ENCODE measurements at regions not wholly inside any gene's neighbourhood (a gene's known extent, or its start where the extent isn't known, plus 50 kb on each side); places are given as distances from the start of the nearest gene placed in this dataset.

GRCh38 chr4:58953575-58953974 is 1843.4 kb upstream of the IGFBP7 start:
- H3K9me3 ChIP-seq (ENCODE audit: low read depth, low read length), result no peaks in the 10 kb centered on the region

GRCh38 chr4:58957711-58958110 is 1847.5 kb upstream of the IGFBP7 start:
- Histone ChIP-seq H3K4me3 (ENCODE audit: insufficient read depth, low read length) (no peak overlapping the region), H4K20me1 (ENCODE audit: insufficient read depth, low read length) (no peaks in the 10 kb centered on the region), H2AFZ (ENCODE audit: low read length) (no peak overlapping the region), H3K4me2 (ENCODE audit: insufficient read depth, low read length) (no peak overlapping the region), H3K27me3 (ENCODE audit: insufficient read depth, low read length) (no peaks in the 10 kb centered on the region), H3K9me3 (ENCODE audit: low read depth, low read length) (no peaks in the 10 kb centered on the region), H3K36me3 (ENCODE audit: insufficient read depth, low read length) (no peaks in the 10 kb centered on the region), H3K79me2 (ENCODE audit: insufficient read depth, low read length) (no peaks in the 10 kb centered on the region), H3K4me1 (ENCODE audit: insufficient read depth, low read length) (no peaks in the 10 kb centered on the region), H3K27ac (ENCODE audit: low read depth, low read length) (no peak overlapping the region)
- DNase-seq (ENCODE audit: insufficient read length, low spot score, missing footprints), result no peak
- TF ChIP-seq, protein P1, sequence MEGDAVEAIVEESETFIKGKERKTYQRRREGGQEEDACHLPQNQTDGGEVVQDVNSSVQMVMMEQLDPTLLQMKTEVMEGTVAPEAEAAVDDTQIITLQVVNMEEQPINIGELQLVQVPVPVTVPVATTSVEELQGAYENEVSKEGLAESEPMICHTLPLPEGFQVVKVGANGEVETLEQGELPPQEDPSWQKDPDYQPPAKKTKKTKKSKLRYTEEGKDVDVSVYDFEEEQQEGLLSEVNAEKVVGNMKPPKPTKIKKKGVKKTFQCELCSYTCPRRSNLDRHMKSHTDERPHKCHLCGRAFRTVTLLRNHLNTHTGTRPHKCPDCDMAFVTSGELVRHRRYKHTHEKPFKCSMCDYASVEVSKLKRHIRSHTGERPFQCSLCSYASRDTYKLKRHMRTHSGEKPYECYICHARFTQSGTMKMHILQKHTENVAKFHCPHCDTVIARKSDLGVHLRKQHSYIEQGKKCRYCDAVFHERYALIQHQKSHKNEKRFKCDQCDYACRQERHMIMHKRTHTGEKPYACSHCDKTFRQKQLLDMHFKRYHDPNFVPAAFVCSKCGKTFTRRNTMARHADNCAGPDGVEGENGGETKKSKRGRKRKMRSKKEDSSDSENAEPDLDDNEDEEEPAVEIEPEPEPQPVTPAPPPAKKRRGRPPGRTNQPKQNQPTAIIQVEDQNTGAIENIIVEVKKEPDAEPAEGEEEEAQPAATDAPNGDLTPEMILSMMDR (IDR thresholded peaks at IDR 0.05; ENCODE audit: extremely low read depth, low read depth, low read length), result no peak

More at GRCh38 chr4:58953575-58953974, 1843.4 kb upstream of the IGFBP7 start:
- no peak for DNase-seq (ENCODE audit: insufficient read length, low spot score, missing footprints)
- H3K4me3 ChIP-seq (ENCODE audit: insufficient read depth, low read length), result no peak overlapping the region
- TF ChIP-seq, protein P1 (IDR thresholded peaks at IDR 0.05; ENCODE audit: extremely low read depth, low read depth, low read length), result no peak
- no peak overlapping the region for H3K27ac ChIP-seq (ENCODE audit: low read depth, low read length)
- H3K36me3 ChIP-seq (ENCODE audit: insufficient read depth, low read length), result no peaks in the 10 kb centered on the region
- no peaks in the 10 kb centered on the region for H4K20me1 ChIP-seq (ENCODE audit: insufficient read depth, low read length)
- H3K27me3 ChIP-seq (ENCODE audit: insufficient read depth, low read length), result no peaks in the 10 kb centered on the region
- H3K4me2 ChIP-seq (ENCODE audit: insufficient read depth, low read length), result no peak overlapping the region
- H2AFZ ChIP-seq (ENCODE audit: low read length), result no peak overlapping the region
- no peaks in the 10 kb centered on the region for H3K4me1 ChIP-seq (ENCODE audit: insufficient read depth, low read length)
- H3K79me2 ChIP-seq (ENCODE audit: insufficient read depth, low read length), result no peaks in the 10 kb centered on the region

- TF ChIP-seq, protein P1 (IDR thresholded peaks at IDR 0.05; ENCODE audit: extremely low read depth, low read depth, low read length), result no peak
- DNase-seq (ENCODE audit: insufficient read length, low spot score, missing footprints), result no peak
Measured at GRCh38 chr4:58961283-58961682, 1851.1 kb upstream of the IGFBP7 start.

GRCh38 chr4:58961925-58962324 is 1851.7 kb upstream of the IGFBP7 start:
- no peak overlapping the region for H2AFZ ChIP-seq (ENCODE audit: low read length)
- no peaks in the 10 kb centered on the region for H4K20me1 ChIP-seq (ENCODE audit: insufficient read depth, low read length)

More at GRCh38 chr4:58961283-58961682, 1851.1 kb upstream of the IGFBP7 start:
- H4K20me1 ChIP-seq (ENCODE audit: insufficient read depth, low read length), result no peaks in the 10 kb centered on the region
- H3K4me3 ChIP-seq (ENCODE audit: insufficient read depth, low read length), result no peak overlapping the region
- no peaks in the 10 kb centered on the region for H3K4me1 ChIP-seq (ENCODE audit: insufficient read depth, low read length)
- H2AFZ ChIP-seq (ENCODE audit: low read length), result no peak overlapping the region
- no peaks in the 10 kb centered on the region for H3K9me3 ChIP-seq (ENCODE audit: low read depth, low read length)
- H3K27me3 ChIP-seq (ENCODE audit: insufficient read depth, low read length), result no peaks in the 10 kb centered on the region
- no peak overlapping the region for H3K27ac ChIP-seq (ENCODE audit: low read depth, low read length)
- H3K36me3 ChIP-seq (ENCODE audit: insufficient read depth, low read length), result no peaks in the 10 kb centered on the region
- H3K4me2 ChIP-seq (ENCODE audit: insufficient read depth, low read length), result no peak overlapping the region
- no peaks in the 10 kb centered on the region for H3K79me2 ChIP-seq (ENCODE audit: insufficient read depth, low read length)

More at GRCh38 chr4:58961925-58962324, 1851.7 kb upstream of the IGFBP7 start:
- Histone ChIP-seq H3K4me3 (ENCODE audit: insufficient read depth, low read length) (no peak overlapping the region), H3K9me3 (ENCODE audit: low read depth, low read length) (no peaks in the 10 kb centered on the region), H3K79me2 (ENCODE audit: insufficient read depth, low read length) (no peaks in the 10 kb centered on the region), H3K36me3 (ENCODE audit: insufficient read depth, low read length) (no peaks in the 10 kb centered on the region), H3K4me2 (ENCODE audit: insufficient read depth, low read length) (no peak overlapping the region), H3K27ac (ENCODE audit: low read depth, low read length) (no peak overlapping the region), H3K27me3 (ENCODE audit: insufficient read depth, low read length) (no peaks in the 10 kb centered on the region), H3K4me1 (ENCODE audit: insufficient read depth, low read length) (no peaks in the 10 kb centered on the region)
- TF ChIP-seq, protein P1 (IDR thresholded peaks at IDR 0.05; ENCODE audit: extremely low read depth, low read depth, low read length), result no peak
- DNase-seq (ENCODE audit: insufficient read length, low spot score, missing footprints), result no peak

Data from osteoblast (primary cell).